Smooth muscle cell of the brain vasculature (primary cell): ENCODE measurements at regions not wholly inside any gene's neighbourhood (a gene's known extent, or its start where the extent isn't known, plus 50 kb on each side); places are given as distances from the start of the nearest gene placed in this dataset.

Experiments used
- DNase-seq: peaks from one replicate; pipeline ENCODE4 v3.0.0-alpha.2; 2012; ENCODE audit warnings: low read depth, low spot score

GRCh38 chr11:119907122-119907851, 178.3 kb upstream of the NECTIN1 start:
- DNase-seq = no peak

- no peak for DNase-seq
These were observed 177.4 kb upstream of the NECTIN1 start for GRCh38 chr11:119906376-119906775.

GRCh38 chr11:119905162-119905561, 176.2 kb upstream of the NECTIN1 start:
- no peak for DNase-seq

- DNase-seq = no peak
These were observed 175.6 kb upstream of the NECTIN1 start for GRCh38 chr11:119904531-119905035.

- DNase-seq = no peak
These were observed 174.8 kb upstream of the NECTIN1 start for GRCh38 chr11:119903821-119904220.

GRCh38 chr11:119903389-119903788, 174.4 kb upstream of the NECTIN1 start:
- DNase-seq = no peak

- DNase-seq = no peak
These were observed 173.7 kb upstream of the NECTIN1 start for GRCh38 chr11:119902656-119903231.

GRCh38 chr11:119901657-119902577, 172.9 kb upstream of the NECTIN1 start:
- DNase-seq = no peak

GRCh38 chr11:119899997-119900396, 171.0 kb upstream of the NECTIN1 start:
- no peak for DNase-seq

GRCh38 chr11:119897576-119897975, 168.6 kb upstream of the NECTIN1 start:
- no peak for DNase-seq

GRCh38 chr11:119897046-119897440, 168.0 kb upstream of the NECTIN1 start:
- no peak for DNase-seq

- DNase-seq = no peak
These were observed 167.5 kb upstream of the NECTIN1 start for GRCh38 chr11:119896387-119897045.

GRCh38 chr11:119895981-119896380, 167.0 kb upstream of the NECTIN1 start:
- DNase-seq = no peak

GRCh38 chr11:119894916-119895315, 165.9 kb upstream of the NECTIN1 start:
- no peak for DNase-seq

GRCh38 chr11:119892311-119892808, 163.4 kb upstream of the NECTIN1 start:
- no peak for DNase-seq

- DNase-seq = no peak
These were observed 162.2 kb upstream of the NECTIN1 start for GRCh38 chr11:119891055-119891768.

GRCh38 chr11:119890466-119890865, 161.5 kb upstream of the NECTIN1 start:
- DNase-seq = no peak

- DNase-seq = no peak
These were observed 160.8 kb upstream of the NECTIN1 start for GRCh38 chr11:119889728-119890280.

GRCh38 chr11:119889111-119889510, 160.1 kb upstream of the NECTIN1 start:
- no peak for DNase-seq

GRCh38 chr11:119888119-119888518, 159.1 kb upstream of the NECTIN1 start:
- DNase-seq = no peak
